ENCODE measurements at regions not wholly inside any gene's neighbourhood (a gene's known extent, or its start where the extent isn't known, plus 50 kb on each side); places are given as distances from the start of the nearest gene placed in this dataset.

GRCh38 chr18:61984349-61984748 is 91.5 kb upstream of the RNF152 start:
- H3K27me3 ChIP-seq (ENCODE audit: control insufficient read depth, insufficient read depth, low read length) = no peaks in the 10 kb centered on the region
- no peaks in the 10 kb centered on the region; the same call in 1 of the 2 replicates for H3K9me1 ChIP-seq (ENCODE audit: insufficient read depth, low read length)
- H3K79me1 ChIP-seq (ENCODE audit: low read depth in 1 of 2, low read length in 2 of 2) = no peaks in the 10 kb centered on the region
- no peak overlapping the region for H3K9ac ChIP-seq (ENCODE audit: low read depth, low read length)
- H2BK15ac ChIP-seq (ENCODE audit: low read depth, low read length) = no peak overlapping the region
- H4K8ac ChIP-seq (ENCODE audit: low read depth in 2 of 2, low read length in 2 of 2) = no peak overlapping the region
- no peak overlapping the region for H3K14ac ChIP-seq (replicated peaks; ENCODE audit: low read depth, low read length)
- no peaks in the 10 kb centered on the region for H3K36me3 ChIP-seq (ENCODE audit: control insufficient read depth, insufficient read depth, low read length)
- dilution Hi-C loops (cut with HindIII; ENCODE audit: low sequenced_read_pairs, unreplicated experiment) (no loop called here), intact Hi-C loops (cut with micrococcal nuclease) (no loop called here), in situ Hi-C loops (cut with MboI; ENCODE audit: low sequenced_read_pairs) (no loop called here)
- H2BK20ac ChIP-seq (ENCODE audit: low read depth, low read length) = no peak overlapping the region
- no peak overlapping the region for H2BK120ac ChIP-seq (ENCODE audit: low read depth, low read length)
- no peak overlapping the region for H3K18ac ChIP-seq (ENCODE audit: low read depth, low read length)
- no peak overlapping the region for H2AK5ac ChIP-seq (ENCODE audit: low read depth, low read length)
- no peak overlapping the region for H3K4me2 ChIP-seq (ENCODE audit: low read depth, low read length)
- H2AFZ ChIP-seq (replicated peaks; ENCODE audit: low read length, poor library complexity) = no peak overlapping the region
- no peak for ATAC-seq (ENCODE audit: low read depth)
- no peak overlapping the region for H3K23ac ChIP-seq (ENCODE audit: low read depth, low read length)
- TF ChIP-seq CTCF (conservative IDR thresholded peaks at IDR 0.05; ENCODE audit: low read depth, low read length) (no peak), MXI1 (IDR thresholded peaks at IDR 0.05; ENCODE audit: borderline replicate concordance, low read depth, low read length) (no peak), RFX5 (IDR thresholded peaks at IDR 0.05; ENCODE audit: low read depth, low read length) (no peak), SMC3 (IDR thresholded peaks at IDR 0.05; ENCODE audit: low read depth, low read length) (no peak), CEBPB (IDR thresholded peaks at IDR 0.05; ENCODE audit: low read depth, low read length) (no peak), RCOR1 (IDR thresholded peaks at IDR 0.05; ENCODE audit: insufficient replicate concordance, low read length) (no peak)
- no peak overlapping the region for H3K27ac ChIP-seq (ENCODE audit: insufficient read depth, low read length)
- ChIA-PET POLR2A (ENCODE audit: unreplicated experiment) (no interaction called here), CTCF (no interaction called here)
- no TSS peak for BruUV-seq (replicated peaks)
- H3K4me1 ChIP-seq (ENCODE audit: control insufficient read depth, insufficient read depth, low read length) = peaks cover 3% of the 10 kb centered on the region
- H4K20me1 ChIP-seq (ENCODE audit: insufficient read depth, low read length) = no peaks in the 10 kb centered on the region
- H3K56ac ChIP-seq (ENCODE audit: extremely low read depth, insufficient read depth, low read length) = no peak overlapping the region
- H4K5ac ChIP-seq (ENCODE audit: low read depth, low read length) = no peak overlapping the region
- no peak overlapping the region for H4K91ac ChIP-seq (ENCODE audit: insufficient read depth, low read depth, low read length)
- DNase-seq = no peak
- no peak overlapping the region for H3K4ac ChIP-seq (ENCODE audit: low read depth, low read length)
- WGBS, 2 experiments (ENCODE audit: extremely low coverage in 2 of 2, insufficient read length in 1 of 2) = no CpG with 5 or more reads among the region's 1 CpG
- H3K9me3 ChIP-seq (ENCODE audit: control insufficient read depth, insufficient read depth, low read length) = no peaks in the 10 kb centered on the region
- no peak overlapping the region for H2BK5ac ChIP-seq (ENCODE audit: low read depth, low read length, poor library complexity, severe bottlenecking)
- H2AK9ac ChIP-seq (replicated peaks; ENCODE audit: low read depth, low read length, poor library complexity) = no peak overlapping the region
- no peak overlapping the region for H3K4me3 ChIP-seq (ENCODE audit: insufficient read depth, low read depth, low read length)

Data from IMR-90 (cell line).